Mesothelial cell of epicardium (in vitro differentiated cells): ENCODE measurements at regions not wholly inside any gene's neighbourhood (a gene's known extent, or its start where the extent isn't known, plus 50 kb on each side); places are given as distances from the start of the nearest gene placed in this dataset.
A peak's percentile ranks its signal among the peaks of the same experiment; 100 is the strongest.

Experiments
- DNase-seq, 2 experiments: peaks; one replicate each; pipeline ENCODE4 v3.0.0; 2021; ENCODE audit warnings: low spot score in 2 of 2; ENCODE audit not compliant: unreplicated experiment in 2 of 2
- H3K27ac Mint-ChIP-seq: 2 replicates; pipeline ENCODE4 v1.8.0; 2021; ENCODE audit warnings: mixed read lengths
- H3K27me3 Mint-ChIP-seq: 2 replicates; pipeline ENCODE4 v1.8.0; 2021; ENCODE audit warnings: low read depth, mixed read lengths
- H3K36me3 Mint-ChIP-seq: 2 replicates; pipeline ENCODE4 v1.8.0; 2021; ENCODE audit warnings: mixed read lengths
- H3K4me1 Mint-ChIP-seq: 2 replicates; pipeline ENCODE4 v1.8.0; 2021; ENCODE audit warnings: mixed read lengths
- H3K4me3 Mint-ChIP-seq: 2 replicates; pipeline ENCODE4 v1.8.0; 2021; ENCODE audit warnings: mild to moderate bottlenecking, moderate library complexity, mixed read lengths
- H3K9me3 Mint-ChIP-seq: 2 replicates; pipeline ENCODE4 v1.8.0; 2021; ENCODE audit warnings: mixed read lengths
- CTCF ChIP-seq: fragments of 200-600 bp; sonication (generic); IDR thresholded peaks from one replicate; pipeline ENCODE4 v1.5.0; 2021; ENCODE audit warnings: antibody characterized with exemption; ENCODE audit not compliant: unreplicated experiment

- H3K36me3 Mint-ChIP-seq: no peaks in the 10 kb centered on the region
- H3K9me3 Mint-ChIP-seq: no peaks in the 10 kb centered on the region
- H3K27me3 Mint-ChIP-seq: no peaks in the 10 kb centered on the region
- no peak for TF ChIP-seq CTCF
- DNase-seq: no peak
- H3K4me3 Mint-ChIP-seq: no peak overlapping the region
- no peak overlapping the region for H3K27ac Mint-ChIP-seq
- peaks cover 10% of the 10 kb centered on the region for H3K4me1 Mint-ChIP-seq
Observed at GRCh38 chr4:34043131-34043530, 2201.2 kb downstream of the ARAP2 start.

GRCh38 chr4:34046580-34046979, 2197.7 kb downstream of the ARAP2 start:
- DNase-seq: no peak

GRCh38 chr4:34047363-34047762, 2197.0 kb downstream of the ARAP2 start:
- DNase-seq: no peak
- Mint-ChIP-seq H3K9me3 (no peaks in the 10 kb centered on the region), H3K36me3 (no peaks in the 10 kb centered on the region), H3K27ac (no peak overlapping the region), H3K4me1 (peaks cover 21% of the 10 kb centered on the region), H3K27me3 (no peaks in the 10 kb centered on the region), H3K4me3 (no peak overlapping the region)
- no peak for TF ChIP-seq CTCF

More at GRCh38 chr4:34046580-34046979, 2197.7 kb downstream of the ARAP2 start:
- TF ChIP-seq CTCF: no peak
- Mint-ChIP-seq H3K36me3 (no peaks in the 10 kb centered on the region), H3K27me3 (no peaks in the 10 kb centered on the region), H3K4me1 (peaks cover 21% of the 10 kb centered on the region), H3K9me3 (no peaks in the 10 kb centered on the region), H3K4me3 (no peak overlapping the region), H3K27ac (no peak overlapping the region)

- H3K27me3 Mint-ChIP-seq: no peaks in the 10 kb centered on the region
- no peak overlapping the region for H3K4me3 Mint-ChIP-seq
- no peak for DNase-seq
- H3K36me3 Mint-ChIP-seq: no peaks in the 10 kb centered on the region
- no peak for TF ChIP-seq CTCF
- no peak overlapping the region for H3K27ac Mint-ChIP-seq
- no peaks in the 10 kb centered on the region for H3K4me1 Mint-ChIP-seq
- peaks cover 3% of the 10 kb centered on the region for H3K9me3 Mint-ChIP-seq
Observed at GRCh38 chr4:34066126-34066525, 2178.2 kb downstream of the ARAP2 start.

GRCh38 chr4:34091451-34091850, 2152.9 kb downstream of the ARAP2 start:
- no peak for DNase-seq
- no peak for TF ChIP-seq CTCF
- no peak overlapping the region for H3K4me3 Mint-ChIP-seq
- H3K4me1 Mint-ChIP-seq: peaks cover 8% of the 10 kb centered on the region
- no peaks in the 10 kb centered on the region for H3K27me3 Mint-ChIP-seq
- peaks cover 8% of the 10 kb centered on the region for H3K9me3 Mint-ChIP-seq
- peak overlapping the region; percentile 0 for H3K27ac Mint-ChIP-seq
- H3K36me3 Mint-ChIP-seq: no peaks in the 10 kb centered on the region

GRCh38 chr4:34094114-34094513, 2150.2 kb downstream of the ARAP2 start:
- Mint-ChIP-seq H3K4me3 (no peak overlapping the region), H3K4me1 (peaks cover 8% of the 10 kb centered on the region), H3K9me3 (peaks cover 15% of the 10 kb centered on the region), H3K36me3 (no peaks in the 10 kb centered on the region), H3K27me3 (no peaks in the 10 kb centered on the region), H3K27ac (no peak overlapping the region)
- TF ChIP-seq CTCF: no peak
- no peak for DNase-seq
